VCaP (cell line): ENCODE measurements at regions not wholly inside any gene's neighbourhood (a gene's known extent, or its start where the extent isn't known, plus 50 kb on each side); places are given as distances from the start of the nearest gene placed in this dataset.
A peak's percentile ranks its signal among the peaks of the same experiment; 100 is the strongest.

Experiments used
- H3K27ac ChIP-seq: fragments of 450-650 bp; 2 replicates; pipeline ENCODE4 v1.5.1; 2017
- CTCF ChIP-seq: fragments of 450-650 bp; conservative IDR thresholded peaks from 2 replicates; pipeline ENCODE4 v1.5.1; 2017; ENCODE audit warnings: mild to moderate bottlenecking, moderate library complexity

- no peak for TF ChIP-seq CTCF
- H3K27ac ChIP-seq: peak overlapping the region; percentile 31
Measured at GRCh38 chr2:2881499-2881898, 496.1 kb downstream of the EIPR1 start.

- no peak overlapping the region; the same call in 1 of the 2 replicates for H3K27ac ChIP-seq
- TF ChIP-seq CTCF: no peak
Measured at GRCh38 chr2:2880938-2881337, 496.7 kb downstream of the EIPR1 start.

GRCh38 chr2:2879781-2880180 is 497.8 kb downstream of the EIPR1 start:
- H3K27ac ChIP-seq: no peak overlapping the region
- no peak for TF ChIP-seq CTCF

- H3K27ac ChIP-seq: no peak overlapping the region
- TF ChIP-seq CTCF: no peak
Measured at GRCh38 chr2:2879071-2879470, 498.5 kb downstream of the EIPR1 start.

- no peak for TF ChIP-seq CTCF
- H3K27ac ChIP-seq: no peak overlapping the region
Measured at GRCh38 chr2:2877427-2877826, 500.2 kb downstream of the EIPR1 start.

- TF ChIP-seq CTCF: no peak
- H3K27ac ChIP-seq: no peak overlapping the region
Measured at GRCh38 chr2:2876331-2877221, 501.0 kb downstream of the EIPR1 start.

- TF ChIP-seq CTCF: no peak
- no peak overlapping the region for H3K27ac ChIP-seq
Measured at GRCh38 chr2:2875831-2876230, 501.8 kb downstream of the EIPR1 start.
